ENCODE measurements at regions not wholly inside any gene's neighbourhood (a gene's known extent, or its start where the extent isn't known, plus 50 kb on each side); places are given as distances from the start of the nearest gene placed in this dataset.
A peak's percentile ranks its signal among the peaks of the same experiment; 100 is the strongest.
"Not testable (repeated sequence)": the region's sequence is repeated elsewhere in the genome, so short reads cannot be mapped to it uniquely, and the experiment has no call there.

DNA sequence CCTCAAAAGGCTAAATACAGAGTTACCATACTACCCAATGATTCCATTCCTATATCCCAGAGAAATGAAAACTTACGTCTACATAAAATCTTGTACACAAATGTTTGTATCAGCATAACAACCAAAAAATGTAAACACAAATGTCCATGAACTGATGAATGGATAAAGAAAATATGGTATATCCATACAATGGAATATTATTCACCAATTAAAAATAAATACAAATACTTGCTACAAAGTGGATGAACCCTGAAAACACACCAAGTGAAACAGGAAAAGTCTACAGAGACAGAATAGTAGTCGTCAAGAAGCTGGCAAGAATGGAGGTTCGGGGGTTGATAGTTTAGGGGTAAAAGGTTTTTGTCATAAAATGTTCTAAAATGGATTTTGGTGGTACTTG is 54.0 kb upstream of the ANKRD28 start:
- no peak for DNase-seq (ENCODE audit: low spot score)

DNA sequence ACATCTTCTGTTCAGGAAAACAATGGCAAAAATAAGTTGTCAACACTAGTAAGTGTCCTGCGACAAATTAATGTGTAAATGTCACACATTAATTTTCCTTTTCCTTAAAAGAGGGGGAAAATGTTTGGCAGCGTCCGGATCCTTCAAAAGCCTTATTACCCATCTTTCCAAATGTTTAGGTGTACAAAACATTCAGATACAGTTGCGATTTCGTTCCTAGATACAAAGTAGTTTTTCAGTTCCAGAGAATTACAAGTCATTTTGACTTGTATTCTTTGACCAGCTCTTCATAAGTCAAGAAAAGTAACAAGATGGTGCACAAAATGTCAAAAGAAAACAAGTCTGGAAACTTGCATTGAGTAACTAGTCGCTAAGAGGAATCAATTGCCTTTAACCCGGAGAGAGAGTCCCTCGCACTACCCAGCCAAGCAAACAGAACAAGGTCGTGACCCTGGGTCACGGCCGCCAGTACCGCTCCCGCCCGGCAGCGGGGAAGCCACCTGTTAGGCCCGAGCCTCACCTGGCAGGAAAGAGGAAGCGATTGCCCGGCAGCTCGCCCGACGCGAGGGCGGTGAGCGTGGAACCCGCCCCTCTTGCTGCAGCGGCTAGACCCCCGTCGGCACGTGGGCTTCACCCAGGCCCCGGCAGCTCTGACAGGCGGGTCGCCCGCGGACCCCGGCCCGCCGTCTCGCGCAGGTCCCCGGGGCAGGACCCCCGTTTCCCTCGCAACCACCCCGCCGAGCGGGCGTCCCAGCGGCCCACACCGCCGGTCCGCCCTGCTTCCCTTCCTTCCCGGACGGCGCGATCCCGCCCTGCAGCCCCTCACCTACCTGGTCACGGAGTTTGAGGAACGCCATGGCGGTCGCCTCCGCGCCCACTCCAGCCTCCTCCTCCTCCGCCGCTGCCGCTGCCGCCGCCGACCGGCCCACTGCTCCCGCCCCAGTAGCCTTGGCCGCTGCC is 61.0 kb upstream of the ANKRD28 start:
- peak; percentile 69 for DNase-seq (ENCODE audit: low spot score)

DNA sequence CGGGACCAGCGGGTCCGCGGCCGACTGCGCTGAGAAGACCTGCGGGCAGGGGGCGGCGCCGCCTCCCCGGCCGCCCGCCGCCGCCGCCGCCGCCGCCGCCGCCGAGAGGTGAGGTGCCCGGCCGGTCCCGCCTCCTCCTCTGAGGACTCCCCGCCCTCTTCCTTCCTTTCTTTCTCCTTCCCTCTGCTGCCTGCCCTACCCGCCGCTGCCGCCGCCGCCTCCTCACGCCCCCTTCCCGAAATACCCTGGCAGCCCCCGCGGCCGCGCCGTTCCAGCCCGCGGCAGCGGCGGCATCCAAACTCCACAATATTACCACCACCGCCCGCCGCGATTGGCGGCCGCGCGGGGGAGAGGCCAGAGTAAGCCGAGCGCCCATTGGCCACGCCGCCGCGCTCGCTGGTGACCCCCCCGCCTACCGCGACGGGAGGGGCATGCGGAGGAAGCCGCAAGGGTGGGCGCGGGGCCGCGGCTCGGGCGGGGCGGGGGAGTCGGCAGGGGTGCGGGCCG is 61.8 kb upstream of the ANKRD28 start:
- peak; percentile 93 for DNase-seq (ENCODE audit: low spot score)

DNA sequence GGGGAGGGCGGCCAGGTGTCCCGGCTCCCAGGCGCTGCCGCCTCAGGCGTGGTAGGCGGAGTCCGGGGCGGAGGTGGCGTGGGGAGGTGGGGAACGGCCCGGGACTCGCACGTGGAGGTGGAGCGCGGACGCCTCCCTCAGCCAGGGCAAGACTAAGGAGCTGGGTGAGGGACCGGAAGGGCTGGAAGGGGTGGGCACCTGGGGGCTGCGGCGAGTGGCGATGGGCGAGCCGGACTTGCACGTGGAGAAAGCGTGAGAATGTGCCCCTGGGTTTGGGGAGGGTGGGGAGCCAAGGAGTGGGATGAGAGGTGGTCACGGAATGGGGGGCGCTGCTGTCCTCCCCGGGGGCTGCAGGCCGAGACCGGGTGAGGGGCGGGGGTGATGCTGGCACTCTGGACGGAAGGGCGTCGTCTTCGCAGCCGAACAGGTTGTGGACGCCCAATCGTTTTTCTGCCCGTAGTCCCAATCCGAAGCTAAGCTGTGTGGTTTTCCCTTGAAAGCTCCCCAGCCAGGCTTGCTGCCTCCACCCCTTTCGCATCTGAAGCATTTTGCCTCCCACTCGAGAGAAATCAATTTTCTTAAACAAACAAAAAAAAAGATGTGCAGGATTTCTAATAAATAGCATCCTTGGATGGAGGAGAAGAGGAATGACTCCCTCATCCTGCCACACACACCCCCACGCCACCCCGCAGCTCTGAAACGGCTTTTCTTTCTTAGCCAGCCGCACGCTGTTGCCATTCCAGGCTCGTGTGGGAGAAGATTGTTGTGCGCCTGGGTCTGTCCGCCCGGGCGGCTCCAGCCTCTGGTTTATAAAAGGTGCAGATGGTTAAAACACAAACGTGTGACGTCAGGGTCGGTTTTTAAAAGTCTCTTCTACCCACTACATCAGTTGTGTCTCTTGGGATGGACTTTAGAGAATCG is 62.5 kb upstream of the ANKRD28 start:
- peak; percentile 52 for DNase-seq (ENCODE audit: low spot score)

DNA sequence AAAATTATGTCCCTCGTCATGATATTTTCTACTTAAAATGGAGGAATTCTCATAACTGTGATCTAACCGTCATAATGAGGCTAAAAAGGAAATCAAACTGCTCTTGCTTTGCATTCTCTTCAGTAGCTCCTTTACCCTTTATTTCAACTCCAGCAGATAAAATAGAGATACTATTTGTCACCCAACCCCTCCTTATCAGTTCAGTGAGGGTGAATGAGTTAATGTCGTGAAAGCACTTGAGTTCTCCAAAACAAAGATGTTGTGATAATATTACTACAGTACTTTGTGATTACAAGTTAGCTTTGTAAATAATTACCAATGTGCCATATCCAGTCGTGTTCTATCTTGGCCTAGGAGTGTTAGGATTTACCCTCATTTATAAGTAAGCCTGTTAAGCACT is 63.4 kb upstream of the ANKRD28 start:
- no peak for DNase-seq (ENCODE audit: low spot score)

DNA sequence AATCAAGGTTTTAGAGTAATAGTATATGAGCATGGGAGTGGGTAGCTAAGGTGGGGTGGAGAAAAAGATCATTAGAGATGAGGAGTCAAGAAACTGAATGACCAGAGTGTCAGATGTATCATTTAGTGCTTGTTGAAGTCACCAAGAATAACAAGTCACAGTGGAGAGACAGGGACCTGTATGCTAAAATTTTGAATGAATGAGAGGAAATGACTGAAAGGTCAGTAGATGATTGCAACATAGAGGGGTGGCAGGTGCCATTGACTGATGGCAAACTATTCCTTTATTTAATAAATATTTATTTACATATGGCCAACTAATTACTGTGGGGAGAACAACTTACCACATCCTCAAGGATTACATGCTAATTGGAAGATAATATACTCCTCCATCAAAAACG is 75.0 kb upstream of the ANKRD28 start:
- DNase-seq (ENCODE audit: low spot score), result no peak

DNA sequence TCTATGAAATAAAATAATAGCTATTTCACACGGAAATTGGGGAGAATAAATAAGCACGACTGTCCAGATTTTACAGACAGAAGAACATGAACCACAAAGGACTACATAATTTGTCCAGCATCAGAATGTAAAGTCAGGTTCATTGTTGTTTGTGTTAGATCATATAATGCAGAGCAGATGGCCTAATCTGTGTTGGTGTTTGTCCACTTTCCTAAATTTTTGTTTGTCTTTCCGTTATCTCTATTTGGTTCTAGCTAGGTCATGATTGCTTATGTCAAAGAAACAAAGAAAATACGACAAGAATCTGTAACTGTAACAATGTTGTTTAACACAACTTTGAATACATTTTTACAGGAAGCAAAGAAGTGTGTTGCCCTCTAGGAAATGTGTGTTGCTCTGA is 75.6 kb upstream of the ANKRD28 start:
- no peak for DNase-seq (ENCODE audit: low spot score)

DNA sequence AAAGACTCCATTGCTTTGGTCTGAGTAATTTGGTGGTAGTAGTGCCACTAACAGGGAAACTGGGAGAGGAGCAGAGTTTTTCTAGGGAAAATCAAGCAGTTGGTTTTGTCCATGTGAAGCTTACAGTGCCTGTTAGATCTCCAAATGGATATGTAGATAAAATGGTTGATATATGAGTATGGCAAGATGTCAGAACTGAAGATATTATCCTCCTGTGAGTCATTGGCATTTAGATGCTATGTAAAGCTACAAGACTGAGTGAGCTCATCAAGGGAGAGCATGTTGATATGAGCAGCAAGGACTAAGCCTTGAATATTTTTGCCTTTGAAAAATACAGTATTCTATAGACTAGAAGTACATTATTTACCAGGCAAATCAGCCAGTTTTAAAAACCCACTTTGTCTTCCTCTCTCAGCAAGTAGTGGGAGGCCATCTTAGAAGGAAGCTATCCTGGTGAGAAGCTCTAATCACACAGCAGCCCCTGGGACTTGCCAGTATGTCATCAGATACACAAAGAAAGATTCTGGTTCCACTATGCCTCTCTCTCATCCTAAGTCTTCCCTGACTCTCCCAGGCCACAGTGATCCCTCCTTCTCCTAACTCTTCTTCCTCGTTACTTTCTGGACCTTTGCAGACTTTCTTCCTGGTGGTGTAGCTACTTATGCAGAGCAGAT is 77.4 kb upstream of the ANKRD28 start:
- DNase-seq (ENCODE audit: low spot score), result peak; percentile 37

DNA sequence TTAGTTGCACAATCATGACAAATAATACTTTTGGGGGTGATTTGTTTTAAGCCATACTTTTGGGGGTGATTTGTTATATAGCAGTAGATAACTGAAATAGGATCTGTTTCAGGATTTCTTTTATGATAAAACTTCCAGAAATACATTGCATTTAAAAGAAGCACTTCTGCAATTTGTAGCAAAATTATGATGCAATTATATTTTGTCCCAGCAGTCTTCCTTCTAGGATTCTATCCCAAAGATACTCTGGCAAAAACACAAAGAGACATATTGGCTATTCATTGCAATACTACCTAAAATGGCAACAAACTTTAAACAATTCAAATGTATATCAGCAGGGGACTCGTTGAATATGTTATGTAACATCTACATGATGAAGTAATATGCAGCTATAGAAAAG is 78.9 kb upstream of the ANKRD28 start:
- DNase-seq (ENCODE audit: low spot score), result no peak

DNA sequence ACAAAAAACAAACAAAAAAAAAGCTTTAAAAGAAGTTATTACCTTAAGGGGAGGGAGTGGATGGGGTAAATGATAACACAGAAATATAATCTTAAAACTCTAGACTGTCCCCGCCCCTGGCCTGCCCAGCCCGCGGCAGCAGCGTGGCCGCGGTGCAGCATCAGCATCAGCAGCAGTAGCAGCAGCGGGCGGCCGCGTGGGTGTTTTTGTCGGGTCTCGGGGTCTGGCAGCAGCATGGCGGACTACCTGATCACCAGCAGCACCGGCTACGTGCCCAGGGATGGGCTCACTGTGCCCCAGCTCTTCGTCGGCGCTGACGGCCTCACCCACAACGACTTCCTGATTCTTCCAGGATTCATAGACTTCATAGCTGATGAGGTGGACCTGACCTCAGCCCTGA is 80.0 kb upstream of the ANKRD28 start:
- DNase-seq (ENCODE audit: low spot score), result no peak

DNA sequence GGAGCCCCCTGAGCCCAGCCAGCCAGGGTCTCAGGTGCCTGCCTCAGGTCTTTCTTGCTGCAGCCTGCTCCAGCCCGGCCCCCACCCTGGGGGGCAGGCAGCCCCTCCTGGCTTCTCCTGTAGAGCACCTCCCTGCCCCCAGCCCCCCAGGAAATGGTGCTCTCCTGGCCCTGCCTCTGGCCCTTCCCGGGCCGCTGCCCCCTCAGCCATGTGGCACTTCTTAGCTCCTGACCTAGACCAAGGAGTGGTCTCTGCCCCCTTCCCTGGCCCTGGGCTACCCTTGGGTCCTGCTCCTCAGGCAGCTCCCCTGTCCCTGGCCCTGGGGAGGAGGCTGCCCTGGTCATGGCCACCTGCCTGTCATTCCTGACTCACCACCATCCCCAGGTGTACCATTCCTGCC is 82.0 kb upstream of the ANKRD28 start:
- DNase-seq (ENCODE audit: low spot score), result not testable (repeated sequence)

DNA sequence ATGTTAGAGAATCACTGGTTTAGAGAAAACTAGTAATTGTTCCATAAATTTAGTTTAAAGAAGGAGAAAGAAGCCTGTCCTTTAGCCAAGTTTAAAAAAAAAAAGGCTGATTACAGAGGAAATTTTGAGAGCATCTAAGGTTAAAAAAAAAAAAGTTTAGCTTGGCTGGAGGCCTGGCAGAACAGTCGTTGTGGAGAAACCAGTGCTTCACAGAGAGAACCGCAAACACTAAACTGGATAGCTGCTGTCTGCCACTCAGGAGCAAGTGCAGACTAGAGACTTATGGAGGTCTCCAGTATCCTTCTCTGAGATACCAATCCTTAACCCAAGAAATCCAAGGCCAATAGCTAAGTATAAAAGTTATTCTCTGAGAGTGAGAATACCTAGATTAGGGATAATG is 84.8 kb upstream of the ANKRD28 start:
- DNase-seq (ENCODE audit: low spot score), result no peak

DNA sequence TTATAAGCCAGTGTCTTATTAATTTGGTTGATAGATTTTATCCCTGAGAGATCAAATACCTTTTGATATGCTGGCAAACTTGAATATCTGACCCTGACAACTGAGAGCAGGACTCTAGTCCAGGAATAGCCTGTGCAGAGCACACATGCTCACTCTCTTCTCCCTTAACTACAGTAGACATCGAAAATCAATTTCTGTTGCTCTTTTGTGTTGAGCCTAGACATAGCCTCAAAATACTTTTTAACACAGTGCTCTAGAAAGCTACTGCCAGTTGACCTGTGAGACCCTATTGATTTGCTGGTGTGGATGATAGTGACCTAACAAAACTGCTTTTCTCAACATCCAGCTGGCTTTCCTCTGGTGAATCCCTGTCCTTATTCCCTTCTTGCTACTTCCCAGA is 86.4 kb upstream of the ANKRD28 start:
- DNase-seq (ENCODE audit: low spot score), result no peak

DNA sequence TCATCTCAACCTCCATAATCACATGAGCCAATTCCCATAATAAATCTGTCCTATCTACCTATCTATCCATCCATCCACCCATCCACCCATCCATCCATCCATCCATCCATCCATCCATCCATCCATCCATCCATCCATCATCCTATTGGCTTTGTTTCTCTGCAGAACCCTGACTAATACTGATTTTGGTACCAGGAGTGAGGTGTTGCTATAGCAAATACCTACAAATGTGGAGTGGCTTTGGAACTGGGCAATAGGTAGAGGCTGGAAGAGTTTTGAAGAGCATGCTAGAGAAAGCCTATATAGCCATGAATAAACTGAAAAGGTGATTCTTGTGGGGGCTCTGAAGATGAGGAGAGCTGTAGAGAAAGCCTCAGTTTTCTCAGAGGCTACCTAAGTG is 88.7 kb upstream of the ANKRD28 start:
- no peak for DNase-seq (ENCODE audit: low spot score)

DNA sequence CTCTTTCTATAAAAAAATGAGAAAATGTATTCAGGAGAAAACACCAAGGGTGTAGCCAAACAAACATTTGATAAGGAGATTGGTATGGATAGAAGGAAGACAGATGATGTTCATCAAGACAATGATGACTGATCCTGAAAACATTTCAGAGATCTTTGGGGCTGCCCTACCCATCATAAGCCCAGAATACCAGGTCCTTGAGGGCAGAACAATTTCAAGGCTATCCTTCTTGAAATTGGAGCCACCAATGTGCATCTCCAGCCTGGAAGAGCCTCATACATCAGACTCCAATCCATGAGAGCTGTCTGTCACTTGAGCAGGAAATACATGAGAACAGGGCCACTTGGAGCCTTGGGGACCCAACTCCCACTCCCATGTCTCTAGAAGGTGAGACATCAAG is 89.5 kb upstream of the ANKRD28 start:
- DNase-seq (ENCODE audit: low spot score), result no peak

DNA sequence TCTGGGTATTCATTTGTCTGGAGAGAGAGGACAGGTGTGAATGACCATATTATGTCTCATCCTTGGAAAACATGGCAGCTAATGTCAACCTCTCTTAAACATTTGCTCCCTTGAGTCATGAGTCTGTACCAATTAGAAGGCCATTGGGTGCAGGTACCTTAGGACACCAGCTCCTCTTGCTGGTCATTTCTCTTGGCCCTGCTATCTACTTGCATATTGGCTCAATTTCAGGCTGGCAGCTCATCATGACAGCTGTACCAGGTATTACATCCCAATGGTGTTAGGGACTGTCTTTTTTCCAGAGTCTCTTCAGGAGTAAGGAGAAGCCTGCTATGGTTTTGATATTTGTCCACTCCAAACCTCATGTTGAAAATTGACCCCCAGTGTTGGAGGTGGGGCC is 92.2 kb upstream of the ANKRD28 start:
- peak; percentile 34 for DNase-seq (ENCODE audit: low spot score)

DNA sequence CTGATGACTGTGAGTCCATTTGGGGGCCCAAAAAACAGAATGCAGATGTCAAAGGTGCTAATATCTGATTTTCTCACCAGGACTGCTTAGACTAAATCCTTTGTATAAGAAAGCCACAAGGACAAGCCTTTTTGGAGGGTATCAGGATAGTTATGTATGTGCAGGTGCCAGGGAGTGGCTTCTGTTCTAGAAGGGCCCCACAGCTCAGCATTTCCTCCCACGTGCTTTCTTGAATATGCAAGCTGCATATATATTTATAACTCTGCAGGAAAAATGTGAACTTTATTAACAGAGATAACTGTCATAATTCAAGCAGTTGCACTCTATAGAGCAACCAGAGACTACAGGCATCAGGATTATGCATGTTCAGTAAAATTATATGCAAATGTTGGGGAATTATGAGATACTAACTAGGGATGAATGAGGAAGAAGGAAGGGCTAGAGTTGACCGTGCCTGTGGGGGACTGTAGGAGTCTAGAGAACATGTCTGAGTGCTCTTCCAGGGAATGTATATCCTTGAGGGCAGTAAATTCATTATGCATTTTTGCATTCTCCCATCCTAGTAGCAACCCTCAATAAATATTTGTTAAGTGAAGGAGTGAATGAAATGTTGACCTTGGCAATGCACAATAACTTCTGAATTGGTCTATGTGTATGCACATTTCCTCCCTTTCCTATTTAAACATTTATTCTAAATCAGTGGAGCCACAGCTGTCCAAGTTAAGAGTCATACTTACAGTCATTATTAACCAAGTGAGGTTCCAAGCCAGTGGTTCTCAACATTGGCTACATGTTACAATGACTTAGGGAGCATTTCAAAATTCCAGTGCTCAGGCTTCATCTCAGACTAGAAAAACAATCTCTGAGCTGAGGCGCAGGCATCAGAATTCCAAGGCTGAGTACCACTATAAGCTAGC is 94.8 kb upstream of the ANKRD28 start:
- peak; percentile 93 for DNase-seq (ENCODE audit: low spot score)

DNA sequence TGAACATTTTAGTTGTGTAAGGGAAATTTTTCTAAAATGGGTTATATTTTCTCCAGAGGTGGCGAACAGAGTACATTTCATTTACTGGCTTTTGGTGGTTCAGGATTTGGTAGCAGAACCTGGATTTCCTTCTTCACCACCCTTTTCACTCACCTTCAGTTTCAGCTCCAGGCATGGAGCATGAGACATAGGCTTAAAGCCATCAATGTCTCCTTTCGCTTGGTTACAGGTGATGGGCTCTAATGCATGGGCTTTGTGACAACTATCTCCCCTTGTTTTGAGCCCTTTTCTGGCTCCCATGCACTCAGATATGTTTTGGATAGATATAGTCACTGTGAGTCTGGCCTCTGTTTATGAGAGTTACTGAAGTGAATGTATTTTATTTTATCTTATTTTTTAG is 96.6 kb upstream of the ANKRD28 start:
- no peak for DNase-seq (ENCODE audit: low spot score)

DNA sequence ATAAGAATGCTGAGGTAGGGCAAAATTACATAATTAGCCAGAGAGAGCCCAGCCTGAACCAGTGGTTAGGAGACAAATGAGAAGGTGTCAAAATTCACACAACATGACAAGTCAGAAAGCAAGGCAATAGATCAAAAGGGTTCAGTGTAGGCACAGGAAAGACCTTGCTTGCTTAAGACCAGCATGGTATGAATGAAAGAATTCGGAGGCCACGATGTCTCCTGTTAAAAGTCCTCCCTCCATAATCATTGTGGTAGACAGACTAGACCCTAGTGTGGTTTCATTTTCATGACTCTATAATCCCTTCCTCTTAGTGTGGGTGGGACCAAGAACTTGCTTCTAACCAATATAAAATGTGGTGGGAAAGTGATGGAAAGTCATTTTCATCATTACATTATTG is 98.7 kb upstream of the ANKRD28 start:
- DNase-seq (ENCODE audit: low spot score), result no peak

DNA sequence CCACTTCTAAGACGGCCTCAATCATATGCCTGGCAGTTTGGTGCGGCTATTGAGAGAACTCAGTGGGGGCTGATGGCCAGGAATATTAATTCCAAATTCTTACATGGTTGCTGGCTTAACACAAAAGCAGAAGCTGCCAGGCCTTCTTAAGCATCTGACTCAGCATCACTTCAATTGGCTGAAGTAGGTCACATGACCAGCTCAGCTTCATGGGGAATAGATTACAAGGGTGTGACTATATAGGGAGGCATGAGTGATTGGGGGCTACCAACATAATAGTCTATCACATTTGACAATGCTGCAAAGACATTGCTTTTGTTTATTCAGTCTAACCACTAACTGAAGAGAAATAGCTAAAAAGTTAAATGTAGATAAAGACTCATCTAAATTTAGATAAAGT is 101.6 kb upstream of the ANKRD28 start:
- peak; percentile 62 for DNase-seq (ENCODE audit: low spot score)

DNA sequence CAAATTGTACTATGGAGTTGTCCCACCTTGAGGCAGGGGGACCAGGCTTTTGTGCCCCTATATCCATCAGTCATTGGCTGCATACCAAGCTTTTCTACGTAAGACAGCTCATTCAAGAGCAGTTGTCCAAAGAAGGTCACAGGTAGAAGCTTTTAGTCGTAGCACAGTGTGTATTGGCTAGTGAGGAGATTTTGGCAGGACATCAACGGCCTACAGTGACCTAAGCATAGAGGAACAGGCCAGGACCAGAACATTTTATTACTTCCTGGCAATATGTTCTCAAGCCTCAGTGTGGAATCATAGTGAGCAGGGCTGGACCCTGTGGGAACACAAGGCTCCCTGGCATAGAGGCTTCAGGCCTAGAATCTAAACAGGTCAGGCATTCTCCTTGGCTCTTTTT is 105.4 kb upstream of the ANKRD28 start:
- no peak for DNase-seq (ENCODE audit: low spot score)

Data from kidney tubule cell (primary cell).